HepG2 (cell line): ENCODE measurements at regions not wholly inside any gene's neighbourhood (a gene's known extent, or its start where the extent isn't known, plus 50 kb on each side); places are given as distances from the start of the nearest gene placed in this dataset.

Experiments used
- ATAC-seq: fragments of 200-7000 bp; cut with Tn5 transposase; 3 replicates; pipeline ENCODE4 v1.9.1; 2020; ENCODE audit warnings: mild to moderate bottlenecking, moderate library complexity
- BruUV-seq: library from RNA; stranded (reverse); fragments of 400-500 nt; replicated peaks from 2 replicates; lab custom pipeline; 2021; lab: Mats Ljungman, UMichigan
- CTCF ChIA-PET: fragments of 300-600 bp; formaldehyde crosslinking; extraction: SDS; loops from one replicate; lab custom pipeline; 2021; ENCODE audit warnings: low total read pairs, inconsistent platforms, low intra/inter-chr PET ratio; lab: Yijun Ruan, JAX
- POLR2A ChIA-PET: fragments of 350-600 bp; sonication (Branson Sonifier 250); formaldehyde crosslinking; loops from one replicate; lab custom pipeline; 2020; ENCODE audit warnings: antibody characterized with exemption, inconsistent platforms; lab: Yijun Ruan, JAX
- DNase-seq: peaks from one replicate; pipeline ENCODE4 v3.0.0-alpha.2; 2015; ENCODE audit warnings: low spot score
- FAIRE-seq: peaks from 3 replicates; lab custom pipeline; 2011; peaks lifted over from hg19 to GRCh38; lab: Jason Lieb, UNC
- H2AFZ ChIP-seq: one replicate; pipeline ENCODE4 v1.6.1; 2011; ENCODE audit warnings: low read length, inconsistent platforms
- H3K27ac ChIP-seq: fragments of 300-600 bp; 3 replicates; pipeline ENCODE4 v1.8.0; 2011; ENCODE audit warnings: mixed run types, mild to moderate bottlenecking, mixed read lengths, low read length, inconsistent platforms; ENCODE audit not compliant: insufficient read depth; ENCODE audit errors: extremely low read length
- H3K27me3 ChIP-seq, 2 experiments: fragments of 200-600 bp in 1 of 2; 2 replicates in 1 of 2; 3 replicates in 1 of 2; pipeline versions ENCODE4 v1.6.0 to v1.8.0; 2011; ENCODE audit warnings: low read length in 2 of 2, mild to moderate bottlenecking in 2 of 2, moderate library complexity in 2 of 2, inconsistent platforms in 1 of 2; ENCODE audit not compliant: insufficient read depth in 2 of 2, control insufficient read depth in 1 of 2
- H3K36me3 ChIP-seq, 2 experiments: fragments of 200-600 bp in 1 of 2; replicated peaks in 1 of 2; 2 replicates in 1 of 2; 3 replicates in 1 of 2; pipeline versions ENCODE4 v1.5.1 to v1.8.0; 2011; ENCODE audit warnings: low read length in 2 of 2, inconsistent platforms in 1 of 2; ENCODE audit not compliant: insufficient read depth in 2 of 2, control insufficient read depth in 1 of 2
- H3K4me1 ChIP-seq: 2 replicates; pipeline ENCODE4 v1.5.1; 2012; ENCODE audit warnings: low read length, inconsistent platforms; ENCODE audit not compliant: insufficient read depth
- H3K4me2 ChIP-seq: 2 replicates; pipeline ENCODE4 v1.6.0; 2011; ENCODE audit warnings: low read depth, low read length, inconsistent platforms
- H3K4me3 ChIP-seq, 3 experiments: fragments of 200-600 bp in 1 of 3; sonication (generic), shearing (Covaris generic) in 1 of 3; replicated peaks in 1 of 3; 2 replicates each; pipeline ENCODE4 v1.5.1; 2011 to 2016; ENCODE audit warnings: low read length in 3 of 3, inconsistent platforms in 2 of 3, low read depth in 2 of 3, mild to moderate bottlenecking in 2 of 3, control low read depth in 1 of 3, mixed read lengths in 1 of 3; ENCODE audit not compliant: insufficient read depth in 1 of 3
- H3K79me2 ChIP-seq: one replicate; pipeline ENCODE4 v1.6.1; 2011; ENCODE audit warnings: low read length, inconsistent platforms; ENCODE audit not compliant: insufficient read depth
- H3K9ac ChIP-seq: 2 replicates; pipeline ENCODE4 v1.6.0; 2011; ENCODE audit warnings: mild to moderate bottlenecking, low read depth, low read length, inconsistent platforms; ENCODE audit not compliant: insufficient read depth
- H3K9me3 ChIP-seq: 2 replicates; pipeline ENCODE4 v1.5.1; 2012; ENCODE audit warnings: mild to moderate bottlenecking, low read length
- H4K20me1 ChIP-seq: 2 replicates; pipeline ENCODE4 v1.6.0; 2011; ENCODE audit warnings: inconsistent platforms, mild to moderate bottlenecking, low read length, moderate library complexity; ENCODE audit not compliant: insufficient read depth
- CHCHD3 ChIP-seq: sonication (generic); formaldehyde crosslinking; IDR thresholded peaks from 2 replicates; pipeline ENCODE4 v1.8.0; 2022; ENCODE audit warnings: mild to moderate bottlenecking, missing genetic modification reagents, moderate library complexity
- EHMT2 ChIP-seq: fragments of 200-600 bp; sonication (generic); IDR thresholded peaks from 2 replicates; pipeline ENCODE4 v1.7.0; 2017; ENCODE audit warnings: antibody characterized with exemption, low read depth, low read length, borderline replicate concordance
- HNRNPK ChIP-seq: fragments of 200-400 bp; formaldehyde crosslinking; IDR thresholded peaks from 2 replicates; pipeline ENCODE4 v1.6.1; 2018; ENCODE audit warnings: low read length, low read depth, moderate library complexity, mild to moderate bottlenecking; ENCODE audit not compliant: poor library complexity, severe bottlenecking
- NBN ChIP-seq: fragments of 450-650 bp; conservative IDR thresholded peaks from 2 replicates; pipeline ENCODE4 v1.6.1; 2017
- ZBTB21 ChIP-seq: sonication (generic); formaldehyde crosslinking; IDR thresholded peaks from 2 replicates; pipeline ENCODE4 v1.4.0; 2020; ENCODE audit warnings: missing genetic modification reagents
- ZNF232 ChIP-seq: sonication (generic); formaldehyde crosslinking; IDR thresholded peaks from 2 replicates; pipeline ENCODE4 v1.4.0; 2020; ENCODE audit warnings: missing genetic modification reagents, borderline replicate concordance
- ZNF326 ChIP-seq: sonication (generic); formaldehyde crosslinking; IDR thresholded peaks from 2 replicates; pipeline ENCODE4 v1.4.0; 2020; ENCODE audit warnings: missing genetic modification reagents, borderline replicate concordance
- ZNF34 ChIP-seq: sonication (generic); formaldehyde crosslinking; IDR thresholded peaks from 2 replicates; pipeline ENCODE4 v1.4.0; 2020; ENCODE audit warnings: mild to moderate bottlenecking, missing genetic modification reagents, borderline replicate concordance
- ZNF431 ChIP-seq: sonication (generic); formaldehyde crosslinking; IDR thresholded peaks from 2 replicates; pipeline ENCODE4 v1.9.0; 2022; ENCODE audit warnings: missing genetic modification reagents, low read depth, mild to moderate bottlenecking, borderline replicate concordance
- ZNF772 ChIP-seq: sonication (generic); formaldehyde crosslinking; IDR thresholded peaks from 2 replicates; pipeline ENCODE4 v1.5.0; 2020; ENCODE audit warnings: mild to moderate bottlenecking, missing genetic modification reagents
- ZNF777 ChIP-seq: sonication (generic); formaldehyde crosslinking; IDR thresholded peaks from 2 replicates; pipeline ENCODE4 v1.4.0; 2020; ENCODE audit warnings: missing genetic modification reagents
- ZNF792 ChIP-seq: IDR thresholded peaks from 2 replicates; pipeline ENCODE4 v1.6.1; 2016
- WGBS: methylation state at CpG from one replicate; pipeline ENCODE4 v1.1.6; 2017; ENCODE audit warnings: low lambda C conversion rate; 5-methylcytosine and 5-hydroxymethylcytosine counted together
- in situ Hi-C: cut with HindIII; loops from 2 replicates; pipeline ENCODE4 v1.10.0; 2017; ENCODE audit warnings: low pct_unique_long_range_greater_than_20kb; ENCODE audit not compliant: extremely low pct_ligation_motif_present
- intact Hi-C: fragments of 100-400 bp; cut with micrococcal nuclease; formaldehyde crosslinking; loops from one replicate; pipeline ENCODE4 v1.10.0; 2022; ENCODE audit not compliant: unreplicated experiment

DNA sequence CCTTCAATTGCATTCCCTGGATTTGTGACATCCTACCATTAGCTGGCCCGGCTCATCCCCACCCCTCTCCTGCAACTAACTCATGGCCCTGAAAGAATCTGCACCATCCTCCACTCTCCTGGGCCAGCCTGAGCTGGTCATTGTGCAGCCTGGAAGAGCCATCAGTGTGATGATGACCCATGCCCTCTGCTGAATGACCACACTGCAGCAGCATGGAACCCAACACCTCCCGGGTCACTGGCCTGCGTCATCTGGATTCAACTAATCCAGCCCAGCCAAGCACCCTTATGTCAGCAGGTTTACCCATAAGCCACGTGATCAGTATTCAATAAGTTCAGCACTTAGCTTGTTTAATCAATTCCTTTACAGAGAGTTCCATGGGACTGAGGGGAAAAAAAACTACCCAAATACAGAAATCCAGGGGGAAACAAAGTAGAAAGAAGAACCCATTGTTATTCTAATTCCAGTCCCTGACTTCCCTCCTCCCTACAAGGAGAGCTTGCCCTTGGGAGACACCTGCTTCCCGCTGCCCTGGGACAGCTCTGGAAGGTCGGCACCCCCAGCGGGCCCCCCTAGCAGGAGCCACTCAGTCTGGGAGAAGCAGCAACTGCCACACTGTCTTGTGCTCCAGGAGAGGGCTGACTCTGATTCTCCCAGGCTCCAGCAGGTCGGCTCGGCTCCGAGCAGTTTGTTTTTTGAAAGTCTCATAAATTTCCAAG is 309.1 kb upstream of the TLE3 start:
- 51% methylated on average over 8 of the region's 10 CpGs for WGBS
- Histone ChIP-seq H4K20me1 (no peaks in the 10 kb centered on the region), H3K4me2 (no peak overlapping the region), H2AFZ (no peak overlapping the region), H3K79me2 (no peaks in the 10 kb centered on the region), H3K4me1 (peaks cover 7% of the 10 kb centered on the region), H3K36me3 (no peaks in the 10 kb centered on the region), H3K9me3 (no peaks in the 10 kb centered on the region), H3K4me3 (no peak overlapping the region), H3K27ac (no peak overlapping the region), H3K9ac (no peak overlapping the region), H3K27me3 (peaks cover 0 to 7% of the 10 kb centered on the region in 2 experiments; a peak in 1 of 5 replicates)
- ChIA-PET CTCF (no interaction called here), POLR2A (no interaction called here)
- in situ Hi-C loops, result no loop called here
- FAIRE-seq (no peak), ATAC-seq (no peak), DNase-seq (no peak)
- BruUV-seq, result no TSS peak
- intact Hi-C loops, result no loop called here
- TF ChIP-seq ZNF232 (CRISPR knock-in tag) (no peak), NBN (no peak), CHCHD3 (CRISPR knock-in tag) (no peak), ZNF326 (no peak), ZNF34 (CRISPR knock-in tag) (no peak), ZNF431 (CRISPR knock-in tag) (no peak), ZBTB21 (CRISPR knock-in tag) (no peak), ZNF772 (CRISPR knock-in tag) (no peak), ZNF777 (CRISPR knock-in tag) (no peak), ZNF792 (no peak), EHMT2 (no peak), HNRNPK (no peak)
